HG03103 (cell line): ENCODE measurements at regions not wholly inside any gene's neighbourhood (a gene's known extent, or its start where the extent isn't known, plus 50 kb on each side); places are given as distances from the start of the nearest gene placed in this dataset.

Experiments
- ATAC-seq: cut with Tn5 transposase; IDR thresholded peaks from one replicate; pipeline ENCODE4 v1.9.1; 2021; ENCODE audit warnings: low read depth; ENCODE audit not compliant: unreplicated experiment

GRCh38 chr2:120681696-120682288 is 53.9 kb upstream of the GLI2 start:
- ATAC-seq, result no peak

- no peak for ATAC-seq
Observed at GRCh38 chr2:120682654-120683053, 53.0 kb upstream of the GLI2 start.

- ATAC-seq, result no peak
Observed at GRCh38 chr2:120683081-120683480, 52.6 kb upstream of the GLI2 start.

DNA sequence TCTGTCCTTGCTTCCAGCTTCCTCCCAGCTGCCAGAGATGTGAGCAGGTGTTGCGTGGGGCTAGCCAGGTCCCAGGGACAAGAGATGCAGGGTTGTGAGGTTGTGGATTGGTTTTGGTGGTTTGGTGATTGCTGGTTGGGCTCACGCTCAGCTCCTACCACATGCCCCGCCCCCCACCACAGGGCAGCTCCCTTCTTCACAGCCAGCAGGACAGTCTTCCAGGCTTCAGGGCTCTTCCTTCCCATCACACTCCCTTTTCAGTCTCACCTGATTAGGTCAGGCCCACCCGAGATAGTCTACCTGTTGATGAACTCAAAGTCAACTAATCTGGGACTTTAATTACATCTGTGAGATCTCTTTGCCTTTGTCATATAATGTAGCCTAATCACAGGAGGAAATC is 52.0 kb upstream of the GLI2 start:
- no peak for ATAC-seq

GRCh38 chr2:120684289-120685065 is 51.2 kb upstream of the GLI2 start:
- no peak for ATAC-seq

DNA sequence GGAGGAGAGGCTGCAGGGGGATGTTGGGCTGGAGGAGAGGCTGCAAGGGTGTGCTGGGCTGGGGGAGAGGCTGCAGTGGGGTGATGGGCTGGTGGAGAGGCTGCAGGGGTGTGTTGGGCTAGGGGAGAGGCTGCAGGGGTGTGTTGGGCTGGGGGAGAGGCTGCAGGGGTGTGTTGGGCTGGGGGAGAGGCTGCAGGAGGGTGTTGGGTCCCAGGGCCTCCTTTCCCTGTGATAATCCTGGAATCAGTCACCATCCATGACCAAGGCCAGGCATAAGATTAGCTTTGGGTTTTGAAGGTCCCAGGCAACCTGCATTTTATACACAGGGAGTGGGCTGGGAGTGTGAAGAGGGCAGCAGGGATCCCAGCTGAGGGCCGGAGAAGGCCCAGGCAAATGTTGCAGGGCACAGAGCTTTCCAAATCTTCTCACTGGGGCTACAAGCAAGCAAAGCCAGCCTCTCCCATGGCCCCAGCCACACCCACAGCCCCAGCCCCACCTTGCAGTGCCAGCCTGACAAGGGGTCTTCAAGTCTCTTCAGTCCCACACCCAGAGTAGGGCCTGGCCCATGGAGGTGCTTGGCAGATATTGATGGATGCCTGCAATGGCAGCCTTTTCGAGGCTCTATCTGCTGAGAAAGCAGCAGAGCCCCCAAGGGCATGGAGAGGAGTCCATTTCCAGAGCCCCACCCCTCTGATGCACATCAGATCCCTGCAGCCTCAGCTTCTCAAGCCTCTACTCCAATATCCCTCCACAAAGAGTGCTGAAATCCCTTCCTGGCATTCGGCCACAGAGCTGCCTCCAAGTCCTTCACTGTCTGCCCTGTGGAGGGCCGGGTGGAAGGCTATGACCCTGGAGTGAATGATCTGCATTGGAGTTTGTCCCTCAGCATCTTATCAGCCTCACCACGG is 50.3 kb upstream of the GLI2 start:
- ATAC-seq, result no peak
